ENCODE measurements at regions not wholly inside any gene's neighbourhood (a gene's known extent, or its start where the extent isn't known, plus 50 kb on each side); places are given as distances from the start of the nearest gene placed in this dataset.
"Not testable (repeated sequence)": the region's sequence is repeated elsewhere in the genome, so short reads cannot be mapped to it uniquely, and the experiment has no call there.

DNA sequence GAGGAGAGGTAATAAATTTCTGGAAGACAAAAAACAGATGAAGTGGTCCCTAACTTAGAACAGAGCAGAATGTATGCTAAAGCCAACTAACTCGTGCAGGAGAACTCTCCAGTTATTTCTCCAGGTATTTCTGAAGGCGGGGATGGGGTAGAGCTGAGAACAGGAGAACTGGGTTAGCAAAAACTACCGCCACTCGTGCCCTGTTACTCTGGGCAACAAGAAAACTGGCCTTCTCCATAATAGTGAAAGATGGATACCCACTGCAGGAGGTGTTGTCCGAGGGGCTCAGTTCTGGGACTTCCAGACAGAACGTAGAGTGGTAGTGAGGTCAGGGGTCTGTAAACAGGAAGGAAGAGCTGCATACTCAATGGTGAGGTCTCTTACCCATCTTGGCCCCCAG, 187.3 kb upstream of the FRMD6 start (continued):
- TF ChIP-seq, protein P1, sequence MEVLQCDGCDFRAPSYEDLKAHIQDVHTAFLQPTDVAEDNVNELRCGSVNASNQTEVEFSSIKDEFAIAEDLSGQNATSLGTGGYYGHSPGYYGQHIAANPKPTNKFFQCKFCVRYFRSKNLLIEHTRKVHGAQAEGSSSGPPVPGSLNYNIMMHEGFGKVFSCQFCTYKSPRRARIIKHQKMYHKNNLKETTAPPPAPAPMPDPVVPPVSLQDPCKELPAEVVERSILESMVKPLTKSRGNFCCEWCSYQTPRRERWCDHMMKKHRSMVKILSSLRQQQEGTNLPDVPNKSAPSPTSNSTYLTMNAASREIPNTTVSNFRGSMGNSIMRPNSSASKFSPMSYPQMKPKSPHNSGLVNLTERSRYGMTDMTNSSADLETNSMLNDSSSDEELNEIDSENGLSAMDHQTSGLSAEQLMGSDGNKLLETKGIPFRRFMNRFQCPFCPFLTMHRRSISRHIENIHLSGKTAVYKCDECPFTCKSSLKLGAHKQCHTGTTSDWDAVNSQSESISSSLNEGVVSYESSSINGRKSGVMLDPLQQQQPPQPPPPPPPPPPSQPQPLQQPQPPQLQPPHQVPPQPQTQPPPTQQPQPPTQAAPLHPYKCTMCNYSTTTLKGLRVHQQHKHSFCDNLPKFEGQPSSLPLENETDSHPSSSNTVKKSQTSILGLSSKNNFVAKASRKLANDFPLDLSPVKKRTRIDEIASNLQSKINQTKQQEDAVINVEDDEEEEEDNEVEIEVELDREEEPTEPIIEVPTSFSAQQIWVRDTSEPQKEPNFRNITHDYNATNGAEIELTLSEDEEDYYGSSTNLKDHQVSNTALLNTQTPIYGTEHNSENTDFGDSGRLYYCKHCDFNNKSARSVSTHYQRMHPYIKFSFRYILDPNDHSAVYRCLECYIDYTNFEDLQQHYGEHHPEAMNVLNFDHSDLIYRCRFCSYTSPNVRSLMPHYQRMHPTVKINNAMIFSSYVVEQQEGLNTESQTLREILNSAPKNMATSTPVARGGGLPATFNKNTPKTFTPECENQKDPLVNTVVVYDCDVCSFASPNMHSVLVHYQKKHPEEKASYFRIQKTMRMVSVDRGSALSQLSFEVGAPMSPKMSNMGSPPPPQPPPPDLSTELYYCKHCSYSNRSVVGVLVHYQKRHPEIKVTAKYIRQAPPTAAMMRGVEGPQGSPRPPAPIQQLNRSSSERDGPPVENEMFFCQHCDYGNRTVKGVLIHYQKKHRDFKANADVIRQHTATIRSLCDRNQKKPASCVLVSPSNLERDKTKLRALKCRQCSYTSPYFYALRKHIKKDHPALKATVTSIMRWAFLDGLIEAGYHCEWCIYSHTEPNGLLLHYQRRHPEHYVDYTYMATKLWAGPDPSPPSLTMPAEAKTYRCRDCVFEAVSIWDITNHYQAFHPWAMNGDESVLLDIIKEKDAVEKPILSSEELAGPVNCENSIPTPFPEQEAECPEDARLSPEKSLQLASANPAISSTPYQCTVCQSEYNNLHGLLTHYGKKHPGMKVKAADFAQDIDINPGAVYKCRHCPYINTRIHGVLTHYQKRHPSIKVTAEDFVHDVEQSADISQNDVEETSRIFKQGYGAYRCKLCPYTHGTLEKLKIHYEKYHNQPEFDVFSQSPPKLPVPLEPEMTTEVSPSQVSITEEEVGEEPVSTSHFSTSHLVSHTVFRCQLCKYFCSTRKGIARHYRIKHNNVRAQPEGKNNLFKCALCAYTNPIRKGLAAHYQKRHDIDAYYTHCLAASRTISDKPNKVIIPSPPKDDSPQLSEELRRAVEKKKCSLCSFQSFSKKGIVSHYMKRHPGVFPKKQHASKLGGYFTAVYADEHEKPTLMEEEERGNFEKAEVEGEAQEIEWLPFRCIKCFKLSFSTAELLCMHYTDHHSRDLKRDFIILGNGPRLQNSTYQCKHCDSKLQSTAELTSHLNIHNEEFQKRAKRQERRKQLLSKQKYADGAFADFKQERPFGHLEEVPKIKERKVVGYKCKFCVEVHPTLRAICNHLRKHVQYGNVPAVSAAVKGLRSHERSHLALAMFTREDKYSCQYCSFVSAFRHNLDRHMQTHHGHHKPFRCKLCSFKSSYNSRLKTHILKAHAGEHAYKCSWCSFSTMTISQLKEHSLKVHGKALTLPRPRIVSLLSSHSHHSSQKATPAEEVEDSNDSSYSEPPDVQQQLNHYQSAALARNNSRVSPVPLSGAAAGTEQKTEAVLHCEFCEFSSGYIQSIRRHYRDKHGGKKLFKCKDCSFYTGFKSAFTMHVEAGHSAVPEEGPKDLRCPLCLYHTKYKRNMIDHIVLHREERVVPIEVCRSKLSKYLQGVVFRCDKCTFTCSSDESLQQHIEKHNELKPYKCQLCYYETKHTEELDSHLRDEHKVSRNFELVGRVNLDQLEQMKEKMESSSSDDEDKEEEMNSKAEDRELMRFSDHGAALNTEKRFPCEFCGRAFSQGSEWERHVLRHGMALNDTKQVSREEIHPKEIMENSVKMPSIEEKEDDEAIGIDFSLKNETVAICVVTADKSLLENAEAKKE (CRISPR knock-in tag; IDR thresholded peaks at IDR 0.05), result no peak
- TF ChIP-seq, protein P2, sequence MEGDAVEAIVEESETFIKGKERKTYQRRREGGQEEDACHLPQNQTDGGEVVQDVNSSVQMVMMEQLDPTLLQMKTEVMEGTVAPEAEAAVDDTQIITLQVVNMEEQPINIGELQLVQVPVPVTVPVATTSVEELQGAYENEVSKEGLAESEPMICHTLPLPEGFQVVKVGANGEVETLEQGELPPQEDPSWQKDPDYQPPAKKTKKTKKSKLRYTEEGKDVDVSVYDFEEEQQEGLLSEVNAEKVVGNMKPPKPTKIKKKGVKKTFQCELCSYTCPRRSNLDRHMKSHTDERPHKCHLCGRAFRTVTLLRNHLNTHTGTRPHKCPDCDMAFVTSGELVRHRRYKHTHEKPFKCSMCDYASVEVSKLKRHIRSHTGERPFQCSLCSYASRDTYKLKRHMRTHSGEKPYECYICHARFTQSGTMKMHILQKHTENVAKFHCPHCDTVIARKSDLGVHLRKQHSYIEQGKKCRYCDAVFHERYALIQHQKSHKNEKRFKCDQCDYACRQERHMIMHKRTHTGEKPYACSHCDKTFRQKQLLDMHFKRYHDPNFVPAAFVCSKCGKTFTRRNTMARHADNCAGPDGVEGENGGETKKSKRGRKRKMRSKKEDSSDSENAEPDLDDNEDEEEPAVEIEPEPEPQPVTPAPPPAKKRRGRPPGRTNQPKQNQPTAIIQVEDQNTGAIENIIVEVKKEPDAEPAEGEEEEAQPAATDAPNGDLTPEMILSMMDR (conservative IDR thresholded peaks at IDR 0.05; ENCODE audit: low read depth in 2 of 2), result no peak
- TF ChIP-seq ZNF114 (CRISPR knock-in tag; IDR thresholded peaks at IDR 0.05) (no peak), ZNF331 (CRISPR knock-in tag; IDR thresholded peaks at IDR 0.05; ENCODE audit: low read depth) (no peak), EZH2phosphoT487 (IDR thresholded peaks at IDR 0.05; ENCODE audit: unreplicated experiment) (no peak), EZH2 (IDR thresholded peaks at IDR 0.05; ENCODE audit: low read depth, unreplicated experiment) (no peak)

- Histone ChIP-seq H4K20me1 (replicated peaks; ENCODE audit: insufficient read depth) (no peaks in the 10 kb centered on the region), H3K4me3 (no peak overlapping the region), H3K79me2 (replicated peaks; ENCODE audit: insufficient read depth) (no peaks in the 10 kb centered on the region), H3K9me2 (ENCODE audit: insufficient read depth) (no peaks in the 10 kb centered on the region), H3K27ac (ENCODE audit: low read depth) (no peak overlapping the region), H3K4me2 (no peak overlapping the region), H2AFZ (no peak overlapping the region), H3F3A (replicated peaks; ENCODE audit: low read depth) (no peaks in the 10 kb centered on the region), H3K4me1 (ENCODE audit: insufficient read depth) (no peaks in the 10 kb centered on the region), H3K27me3 (ENCODE audit: insufficient read depth) (no peaks in the 10 kb centered on the region), H3K36me3 (ENCODE audit: insufficient read depth) (0 out of 2 replicates have a peak, but pooled peaks cover 4% of the 10 kb centered on the region)
- ATAC-seq, result no peak
- Mint-ChIP-seq H3K4me1 (no peaks in the 10 kb centered on the region), H3K36me3 (ENCODE audit: low read depth) (peaks cover 7% of the 10 kb centered on the region), H3K4me3 (no peak overlapping the region), H3K27me3 (ENCODE audit: insufficient read depth, low read depth, poor library complexity) (peaks cover 5% of the 10 kb centered on the region), H3K9me3 (peaks cover 21% of the 10 kb centered on the region), H3K27ac (no peak overlapping the region)
- TF ChIP-seq EZH2 (IDR thresholded peaks at IDR 0.05; ENCODE audit: low read depth, unreplicated experiment) (no peak), POLR2AphosphoS5 (IDR thresholded peaks at IDR 0.05; ENCODE audit: low read depth) (no peak), ZNF114 (CRISPR knock-in tag; IDR thresholded peaks at IDR 0.05) (no peak)
- TF ChIP-seq, protein P2 (conservative IDR thresholded peaks at IDR 0.05; ENCODE audit: low read depth in 2 of 2), result no peak
- no peak for DNase-seq (ENCODE audit: low spot score)
These were observed 186.2 kb upstream of the FRMD6 start for GRCh38 chr14:51465486-51465885.

GRCh38 chr14:51467392-51467791, 184.3 kb upstream of the FRMD6 start:
- H3K4me3 Mint-ChIP-seq; DNase-seq (ENCODE audit: low spot score); H2AFZ ChIP-seq; H3K36me3 ChIP-seq (ENCODE audit: insufficient read depth); H3K4me2 ChIP-seq; H3K27ac Mint-ChIP-seq; H3K27me3 ChIP-seq (ENCODE audit: insufficient read depth); H3K79me2 ChIP-seq (replicated peaks; ENCODE audit: insufficient read depth); H3F3A ChIP-seq (replicated peaks; ENCODE audit: low read depth); H3K9me2 ChIP-seq (ENCODE audit: insufficient read depth); H3K27me3 Mint-ChIP-seq (ENCODE audit: insufficient read depth, low read depth, poor library complexity); H3K36me3 Mint-ChIP-seq (ENCODE audit: low read depth); H4K20me1 ChIP-seq (replicated peaks; ENCODE audit: insufficient read depth); H3K4me1 ChIP-seq (ENCODE audit: insufficient read depth); H3K4me1 Mint-ChIP-seq; H3K4me3 ChIP-seq; H3K27ac ChIP-seq (ENCODE audit: low read depth); ATAC-seq: not testable (repeated sequence)
- H3K9me3 Mint-ChIP-seq, result peaks cover 23% of the 10 kb centered on the region
